ENCODE measurements at regions not wholly inside any gene's neighbourhood (a gene's known extent, or its start where the extent isn't known, plus 50 kb on each side); places are given as distances from the start of the nearest gene placed in this dataset.

DNA sequence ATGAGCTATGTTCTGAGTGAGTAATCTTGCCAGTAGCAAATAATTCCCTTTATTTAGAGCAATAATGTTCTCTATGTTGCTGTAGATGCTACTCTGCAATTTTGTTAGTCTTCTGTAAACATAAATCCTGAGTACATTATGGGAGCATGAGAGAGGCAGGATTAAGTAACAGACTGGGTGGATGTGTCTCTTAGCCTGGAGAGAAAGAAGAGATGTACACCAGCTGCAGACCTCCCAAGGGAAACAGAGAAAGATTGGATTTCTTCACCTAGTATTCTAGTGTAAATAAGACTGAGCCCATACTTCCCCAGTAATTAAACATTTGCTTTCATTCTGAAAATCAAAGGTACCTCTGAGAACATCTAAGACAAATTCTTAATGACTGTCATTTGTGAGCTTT is 564.0 kb downstream of the TRHDE start:
- Mint-ChIP-seq H3K4me1 (ENCODE audit: low read depth) (no peaks in the 10 kb centered on the region), H3K27ac (ENCODE audit: unreplicated experiment) (no peak overlapping the region), H3K9me3 (ENCODE audit: low read depth) (peaks cover 7% of the 10 kb centered on the region), H3K27me3 (ENCODE audit: low read depth) (no peaks in the 10 kb centered on the region), H3K4me3 (ENCODE audit: unreplicated experiment) (no peak overlapping the region), H3K36me3 (ENCODE audit: low read depth) (no peaks in the 10 kb centered on the region)
- no peak for DNase-seq (ENCODE audit: low spot score)
- TF ChIP-seq, protein P1, sequence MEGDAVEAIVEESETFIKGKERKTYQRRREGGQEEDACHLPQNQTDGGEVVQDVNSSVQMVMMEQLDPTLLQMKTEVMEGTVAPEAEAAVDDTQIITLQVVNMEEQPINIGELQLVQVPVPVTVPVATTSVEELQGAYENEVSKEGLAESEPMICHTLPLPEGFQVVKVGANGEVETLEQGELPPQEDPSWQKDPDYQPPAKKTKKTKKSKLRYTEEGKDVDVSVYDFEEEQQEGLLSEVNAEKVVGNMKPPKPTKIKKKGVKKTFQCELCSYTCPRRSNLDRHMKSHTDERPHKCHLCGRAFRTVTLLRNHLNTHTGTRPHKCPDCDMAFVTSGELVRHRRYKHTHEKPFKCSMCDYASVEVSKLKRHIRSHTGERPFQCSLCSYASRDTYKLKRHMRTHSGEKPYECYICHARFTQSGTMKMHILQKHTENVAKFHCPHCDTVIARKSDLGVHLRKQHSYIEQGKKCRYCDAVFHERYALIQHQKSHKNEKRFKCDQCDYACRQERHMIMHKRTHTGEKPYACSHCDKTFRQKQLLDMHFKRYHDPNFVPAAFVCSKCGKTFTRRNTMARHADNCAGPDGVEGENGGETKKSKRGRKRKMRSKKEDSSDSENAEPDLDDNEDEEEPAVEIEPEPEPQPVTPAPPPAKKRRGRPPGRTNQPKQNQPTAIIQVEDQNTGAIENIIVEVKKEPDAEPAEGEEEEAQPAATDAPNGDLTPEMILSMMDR (IDR thresholded peaks at IDR 0.05) = no peak

DNA sequence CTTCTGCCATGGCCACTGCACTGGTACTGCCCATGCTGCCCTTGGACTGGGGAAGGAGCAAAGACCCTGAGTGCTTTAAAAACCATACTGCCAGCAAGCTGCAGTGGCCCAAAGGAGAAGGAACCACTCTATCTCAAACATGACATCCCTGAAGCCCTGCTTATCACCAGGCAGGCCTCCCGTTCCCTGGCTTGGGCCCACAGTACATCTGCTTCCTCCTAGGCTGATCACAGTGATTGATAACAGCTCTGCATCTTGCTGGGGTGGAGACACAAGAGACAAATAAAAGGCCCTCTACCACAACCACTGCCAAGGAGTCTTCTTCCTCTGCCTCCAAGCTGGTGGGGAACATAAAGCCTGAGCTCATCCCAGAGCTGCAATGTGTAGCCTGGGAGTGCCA is 567.5 kb downstream of the TRHDE start:
- TF ChIP-seq, protein P1 (IDR thresholded peaks at IDR 0.05) = no peak
- Mint-ChIP-seq H3K36me3 (ENCODE audit: low read depth) (no peaks in the 10 kb centered on the region), H3K9me3 (ENCODE audit: low read depth) (peaks cover 27% of the 10 kb centered on the region), H3K27me3 (ENCODE audit: low read depth) (no peaks in the 10 kb centered on the region), H3K27ac (ENCODE audit: unreplicated experiment) (no peak overlapping the region), H3K4me1 (ENCODE audit: low read depth) (no peaks in the 10 kb centered on the region), H3K4me3 (ENCODE audit: unreplicated experiment) (no peak overlapping the region)
- no peak for DNase-seq (ENCODE audit: low spot score)

DNA sequence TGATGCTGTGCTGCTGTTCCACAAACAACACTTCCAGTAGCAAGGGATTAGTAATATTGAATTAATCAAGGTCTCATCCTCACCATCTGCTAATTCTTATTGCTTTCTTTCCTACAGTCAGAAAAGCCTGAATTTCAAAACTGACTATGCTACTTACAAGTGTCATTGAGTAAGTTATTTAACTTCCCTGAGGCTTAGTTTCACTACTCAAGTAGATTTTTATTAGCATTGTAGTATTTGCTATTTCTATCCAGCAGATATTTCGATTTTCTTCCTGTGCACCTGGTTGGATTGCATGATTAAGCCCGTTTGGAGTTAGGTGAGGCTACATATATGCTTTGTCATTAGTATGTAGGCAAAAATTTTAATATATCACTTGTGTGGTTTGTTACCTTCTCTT is 591.5 kb downstream of the TRHDE start:
- Mint-ChIP-seq H3K27me3 (ENCODE audit: low read depth) (peaks cover 1% of the 10 kb centered on the region), H3K27ac (ENCODE audit: unreplicated experiment) (no peak overlapping the region), H3K36me3 (ENCODE audit: low read depth) (no peaks in the 10 kb centered on the region), H3K4me3 (ENCODE audit: unreplicated experiment) (no peak overlapping the region), H3K9me3 (ENCODE audit: low read depth) (no peaks in the 10 kb centered on the region), H3K4me1 (ENCODE audit: low read depth) (no peaks in the 10 kb centered on the region)
- TF ChIP-seq, protein P1 (IDR thresholded peaks at IDR 0.05) = no peak
- no peak for DNase-seq (ENCODE audit: low spot score)

DNA sequence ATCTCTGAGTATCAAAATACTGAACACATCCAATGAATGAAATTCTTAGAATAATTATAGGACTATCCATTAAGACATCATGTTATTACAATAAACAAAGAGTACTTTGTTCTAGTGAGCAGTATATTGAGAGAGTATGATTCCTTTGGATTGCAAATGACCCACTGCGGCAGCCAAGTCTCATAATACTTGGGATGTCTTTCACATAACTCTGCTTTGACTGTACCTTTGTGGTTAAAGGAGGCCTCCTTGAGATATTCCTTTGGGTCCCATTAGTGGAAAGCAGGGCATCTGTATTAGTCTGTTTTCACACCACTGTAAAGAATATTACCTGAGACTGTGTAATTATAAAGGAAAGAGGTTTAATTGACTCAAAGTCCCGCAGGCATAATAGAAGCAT is 593.8 kb downstream of the TRHDE start:
- H3K27ac Mint-ChIP-seq (ENCODE audit: unreplicated experiment) = no peak overlapping the region
- H3K9me3 Mint-ChIP-seq (ENCODE audit: low read depth) = no peaks in the 10 kb centered on the region
- no peaks in the 10 kb centered on the region for H3K4me1 Mint-ChIP-seq (ENCODE audit: low read depth)
- DNase-seq (ENCODE audit: low spot score) = no peak
- H3K27me3 Mint-ChIP-seq (ENCODE audit: low read depth) = peaks cover 1% of the 10 kb centered on the region
- no peaks in the 10 kb centered on the region for H3K36me3 Mint-ChIP-seq (ENCODE audit: low read depth)
- TF ChIP-seq, protein P1 (IDR thresholded peaks at IDR 0.05) = no peak
- no peak overlapping the region for H3K4me3 Mint-ChIP-seq (ENCODE audit: unreplicated experiment)

DNA sequence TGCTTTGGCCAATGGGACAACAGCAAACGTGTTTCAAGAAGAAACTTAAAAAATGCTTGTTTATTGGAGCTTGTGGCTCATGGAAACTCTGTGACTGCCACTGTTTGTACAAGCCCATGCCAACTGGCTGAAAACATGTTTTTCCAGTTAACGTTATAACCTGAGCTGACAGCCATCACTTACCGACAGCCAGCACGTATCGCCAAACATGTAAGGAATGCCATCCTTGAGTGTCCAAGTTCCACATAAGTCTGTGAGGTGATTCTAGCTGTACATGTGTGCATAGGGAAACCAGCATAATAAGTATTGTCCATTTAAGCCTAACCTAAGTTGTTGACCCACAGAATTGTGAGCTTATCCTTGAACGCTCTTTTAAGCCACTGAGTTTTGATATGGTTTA is 596.9 kb downstream of the TRHDE start:
- Mint-ChIP-seq H3K4me1 (ENCODE audit: low read depth) (no peaks in the 10 kb centered on the region), H3K36me3 (ENCODE audit: low read depth) (no peaks in the 10 kb centered on the region), H3K9me3 (ENCODE audit: low read depth) (peaks cover 2% of the 10 kb centered on the region), H3K27ac (ENCODE audit: unreplicated experiment) (no peak overlapping the region), H3K27me3 (ENCODE audit: low read depth) (no peaks in the 10 kb centered on the region), H3K4me3 (ENCODE audit: unreplicated experiment) (no peak overlapping the region)
- TF ChIP-seq, protein P1 (IDR thresholded peaks at IDR 0.05) = no peak
- no peak for DNase-seq (ENCODE audit: low spot score)

Data from chondrocyte (in vitro differentiated cells).